ENCODE measurements at regions not wholly inside any gene's neighbourhood (a gene's known extent, or its start where the extent isn't known, plus 50 kb on each side); places are given as distances from the start of the nearest gene placed in this dataset.

GRCh38 chr2:60400462-60401246 lies 152.8 kb downstream of the BCL11A start:
- no peak for DNase-seq

- no peak for DNase-seq
These were observed 159.0 kb downstream of the BCL11A start for GRCh38 chr2:60394463-60394862.

- DNase-seq: no peak
These were observed 161.6 kb downstream of the BCL11A start for GRCh38 chr2:60391649-60392375.

GRCh38 chr2:60391230-60391629 lies 162.2 kb downstream of the BCL11A start:
- DNase-seq: no peak

GRCh38 chr2:60386436-60386835 lies 167.0 kb downstream of the BCL11A start:
- DNase-seq: no peak

GRCh38 chr2:60385648-60386047 lies 167.8 kb downstream of the BCL11A start:
- DNase-seq: no peak

- no peak for DNase-seq
These were observed 169.9 kb downstream of the BCL11A start for GRCh38 chr2:60383401-60384143.

- DNase-seq: no peak
These were observed 173.0 kb downstream of the BCL11A start for GRCh38 chr2:60380411-60380810.

- no peak for DNase-seq
These were observed 173.8 kb downstream of the BCL11A start for GRCh38 chr2:60379684-60380083.

GRCh38 chr2:60379216-60379615 lies 174.2 kb downstream of the BCL11A start:
- DNase-seq: no peak

GRCh38 chr2:60377825-60378224 lies 175.6 kb downstream of the BCL11A start:
- DNase-seq: no peak

GRCh38 chr2:60376252-60376651 lies 177.2 kb downstream of the BCL11A start:
- no peak for DNase-seq

- DNase-seq: no peak
These were observed 181.8 kb downstream of the BCL11A start for GRCh38 chr2:60371681-60372080.

GRCh38 chr2:60371219-60371618 lies 182.2 kb downstream of the BCL11A start:
- DNase-seq: no peak

GRCh38 chr2:60370814-60371213 lies 182.6 kb downstream of the BCL11A start:
- no peak for DNase-seq

GRCh38 chr2:60368456-60368855 lies 185.0 kb downstream of the BCL11A start:
- no peak for DNase-seq

GRCh38 chr2:60366135-60366712 lies 187.2 kb downstream of the BCL11A start:
- DNase-seq: no peak

GRCh38 chr2:60365556-60365955 lies 187.9 kb downstream of the BCL11A start:
- no peak for DNase-seq

GRCh38 chr2:60364491-60364890 lies 189.0 kb downstream of the BCL11A start:
- no peak for DNase-seq

- DNase-seq: no peak
These were observed 192.0 kb downstream of the BCL11A start for GRCh38 chr2:60361498-60361897.

- no peak for DNase-seq
These were observed 193.9 kb downstream of the BCL11A start for GRCh38 chr2:60359569-60359968.

GRCh38 chr2:60358476-60358875 lies 195.0 kb downstream of the BCL11A start:
- DNase-seq: no peak

GRCh38 chr2:60357996-60358395 lies 195.5 kb downstream of the BCL11A start:
- DNase-seq: no peak
